ENCODE measurements at regions not wholly inside any gene's neighbourhood (a gene's known extent, or its start where the extent isn't known, plus 50 kb on each side); places are given as distances from the start of the nearest gene placed in this dataset.

GRCh38 chr1:209257454-209257853, 326.1 kb upstream of the CAMK1G start:
- no peak overlapping the region for H3K27ac Mint-ChIP-seq
- peaks cover 26% of the 10 kb centered on the region for H3K36me3 Mint-ChIP-seq (ENCODE audit: low read depth)
- DNase-seq (ENCODE audit: low spot score) (no peak), ATAC-seq (no peak)
- Histone ChIP-seq H3K79me2 (replicated peaks; ENCODE audit: insufficient read depth) (no peaks in the 10 kb centered on the region), H2AFZ (no peak overlapping the region), H3K9me2 (ENCODE audit: insufficient read depth) (0 out of 2 replicates have a peak, but pooled peaks cover 3% of the 10 kb centered on the region), H3K27me3 (ENCODE audit: insufficient read depth) (no peaks in the 10 kb centered on the region), H3K4me2 (no peak overlapping the region), H3K27ac (ENCODE audit: low read depth) (no peak overlapping the region), H4K20me1 (replicated peaks; ENCODE audit: insufficient read depth) (no peaks in the 10 kb centered on the region), H3F3A (replicated peaks; ENCODE audit: low read depth) (no peaks in the 10 kb centered on the region), H3K4me3 (no peak overlapping the region), H3K36me3 (ENCODE audit: insufficient read depth) (no peaks in the 10 kb centered on the region; the same call in 1 of the 2 replicates), H3K4me1 (ENCODE audit: insufficient read depth) (no peaks in the 10 kb centered on the region)
- no peaks in the 10 kb centered on the region for H3K4me1 Mint-ChIP-seq
- H3K27me3 Mint-ChIP-seq (ENCODE audit: insufficient read depth, low read depth, poor library complexity): no peaks in the 10 kb centered on the region
- H3K9me3 Mint-ChIP-seq: peaks cover 34% of the 10 kb centered on the region
- no peak overlapping the region for H3K4me3 Mint-ChIP-seq
- TF ChIP-seq REST (IDR thresholded peaks at IDR 0.05; ENCODE audit: unreplicated experiment) (no peak), ZNF331 (CRISPR knock-in tag; IDR thresholded peaks at IDR 0.05; ENCODE audit: low read depth) (no peak), STAT1 (IDR thresholded peaks at IDR 0.05; ENCODE audit: unreplicated experiment) (no peak)

GRCh38 chr1:209260136-209260535, 323.4 kb upstream of the CAMK1G start:
- TF ChIP-seq CTCF (conservative IDR thresholded peaks at IDR 0.05; ENCODE audit: low read depth in 2 of 2) (no peak), CREB1 (CRISPR knock-in tag; IDR thresholded peaks at IDR 0.05; ENCODE audit: low read depth) (no peak), STAT1 (IDR thresholded peaks at IDR 0.05; ENCODE audit: unreplicated experiment) (no peak), POLR2AphosphoS5 (IDR thresholded peaks at IDR 0.05; ENCODE audit: low read depth) (no peak), ZNF331 (CRISPR knock-in tag; IDR thresholded peaks at IDR 0.05; ENCODE audit: low read depth) (no peak)
- H3K36me3 ChIP-seq (ENCODE audit: insufficient read depth): no peaks in the 10 kb centered on the region; the same call in 1 of the 2 replicates
- no peak for ATAC-seq
- H3K4me1 Mint-ChIP-seq: no peaks in the 10 kb centered on the region
- no peak overlapping the region for H2AFZ ChIP-seq
- no peaks in the 10 kb centered on the region for H3K9me2 ChIP-seq (ENCODE audit: insufficient read depth)
- H3K27me3 Mint-ChIP-seq (ENCODE audit: insufficient read depth, low read depth, poor library complexity): no peaks in the 10 kb centered on the region
- H3K4me1 ChIP-seq (ENCODE audit: insufficient read depth): no peaks in the 10 kb centered on the region
- no peaks in the 10 kb centered on the region for H3K79me2 ChIP-seq (replicated peaks; ENCODE audit: insufficient read depth)
- no peak for DNase-seq (ENCODE audit: low spot score)
- no peak overlapping the region for H3K4me3 ChIP-seq
- H4K20me1 ChIP-seq (replicated peaks; ENCODE audit: insufficient read depth): no peaks in the 10 kb centered on the region
- H3K27ac ChIP-seq (ENCODE audit: low read depth): no peak overlapping the region
- H3K4me3 Mint-ChIP-seq: no peak overlapping the region
- H3F3A ChIP-seq (replicated peaks; ENCODE audit: low read depth): no peaks in the 10 kb centered on the region
- H3K36me3 Mint-ChIP-seq (ENCODE audit: low read depth): peaks cover 26% of the 10 kb centered on the region
- H3K27me3 ChIP-seq (ENCODE audit: insufficient read depth): no peaks in the 10 kb centered on the region
- no peak overlapping the region for H3K27ac Mint-ChIP-seq
- H3K9me3 Mint-ChIP-seq: peaks cover 34% of the 10 kb centered on the region
- H3K4me2 ChIP-seq: no peak overlapping the region

Measured in GM23338 (cell line).